NCI-H226 (cell line): ENCODE measurements at regions not wholly inside any gene's neighbourhood (a gene's known extent, or its start where the extent isn't known, plus 50 kb on each side); places are given as distances from the start of the nearest gene placed in this dataset.
"Not testable (repeated sequence)": the region's sequence is repeated elsewhere in the genome, so short reads cannot be mapped to it uniquely, and the experiment has no call there.

Source experiments
- DNase-seq: peaks from one replicate; pipeline ENCODE4 v3.0.0-alpha.2; 2015

DNA sequence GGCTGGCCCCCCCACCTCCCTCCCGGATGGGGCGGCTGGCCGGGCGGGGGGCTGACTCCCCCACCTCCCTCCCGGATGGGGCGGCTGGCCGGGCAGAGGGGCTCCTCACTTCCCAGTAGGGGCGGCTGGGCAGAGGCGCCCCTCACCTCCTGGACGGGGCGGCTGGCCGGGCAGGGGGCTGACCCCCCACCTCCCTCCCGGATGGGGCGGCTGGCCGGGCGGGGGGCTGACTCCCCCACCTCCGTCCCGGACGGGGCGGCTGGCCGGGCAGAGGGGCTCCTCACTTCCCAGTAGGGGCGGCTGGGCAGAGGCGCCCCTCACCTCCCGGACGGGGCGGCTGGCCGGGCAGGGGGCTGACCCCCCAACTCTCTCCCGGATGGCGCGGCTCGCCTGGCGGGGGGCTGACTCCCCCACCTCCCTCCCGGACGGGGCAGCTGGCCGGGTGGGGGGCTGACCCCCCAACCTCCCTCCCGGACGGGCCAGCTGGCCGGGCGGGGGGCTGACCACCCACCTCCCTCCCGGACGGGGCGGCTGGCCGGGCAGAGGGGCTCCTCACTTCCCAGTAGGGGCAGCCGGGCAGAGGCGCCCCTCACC, 194.1 kb upstream of the GRIA1 start:
- DNase-seq: not testable (repeated sequence)

DNA sequence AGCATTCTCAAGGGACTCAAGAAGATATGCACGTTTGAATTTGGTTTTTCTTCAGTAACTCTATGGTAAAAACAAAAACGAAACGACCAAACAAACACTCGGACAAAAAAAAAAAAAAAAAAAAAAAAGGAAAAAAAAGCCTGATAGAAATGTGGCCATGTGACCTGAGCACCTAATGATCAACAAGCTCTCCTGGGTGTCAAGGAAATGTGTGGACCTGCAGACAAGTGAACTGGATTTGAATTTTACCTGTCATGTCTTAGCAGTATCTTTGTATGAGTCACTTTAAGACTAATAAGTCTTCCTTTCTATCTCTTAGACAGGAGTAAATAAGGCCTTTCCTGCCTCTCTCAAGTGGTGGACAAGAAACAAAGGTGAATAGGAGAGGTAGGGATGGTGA, 190.6 kb upstream of the GRIA1 start:
- DNase-seq: no peak

DNA sequence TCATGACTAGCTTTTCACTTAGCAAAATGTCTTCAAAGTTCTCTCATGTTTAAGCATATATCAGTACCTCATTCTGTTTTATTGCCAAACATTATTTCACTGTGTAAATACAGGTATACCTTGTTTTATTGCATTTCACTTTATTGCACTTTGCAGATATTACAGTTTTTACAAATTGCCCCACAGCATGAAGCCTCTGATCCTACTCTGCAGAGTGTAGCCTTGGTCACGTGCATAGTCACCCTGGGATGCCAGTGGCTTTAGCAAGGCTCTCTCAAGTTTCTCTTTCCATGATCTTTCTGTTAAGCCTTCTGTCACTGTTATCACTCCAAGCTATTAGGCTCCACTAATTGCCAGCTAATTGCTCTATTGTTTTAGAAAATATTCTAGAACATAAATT, 182.2 kb upstream of the GRIA1 start:
- no peak for DNase-seq

- no peak for DNase-seq
Observed at GRCh38 chr5:153318556-153318955, 171.9 kb upstream of the GRIA1 start.

GRCh38 chr5:153321478-153321877, 169.0 kb upstream of the GRIA1 start:
- DNase-seq: no peak

- DNase-seq: no peak
Observed at GRCh38 chr5:153340139-153340538, 150.3 kb upstream of the GRIA1 start.

DNA sequence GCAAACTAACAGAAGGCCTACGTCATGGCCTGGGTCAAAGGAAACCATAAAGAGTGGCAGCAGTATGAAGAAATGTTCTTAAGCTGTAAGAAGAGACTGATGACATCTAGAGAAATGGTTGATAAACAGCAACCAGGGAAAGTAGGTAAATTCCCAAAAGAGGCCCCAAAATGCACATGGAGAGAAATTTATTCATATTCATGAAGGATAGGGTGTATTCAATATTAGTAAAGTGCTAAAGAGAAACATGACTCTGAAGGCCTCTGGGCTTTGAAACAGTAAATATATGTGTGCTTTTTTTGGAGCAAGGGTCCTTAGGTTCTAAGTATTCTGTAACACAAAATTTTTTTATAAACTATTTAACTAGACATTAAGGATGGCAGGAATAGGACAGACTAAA, 149.7 kb upstream of the GRIA1 start:
- DNase-seq: no peak

GRCh38 chr5:153342487-153342886, 148.0 kb upstream of the GRIA1 start:
- no peak for DNase-seq

- no peak for DNase-seq
Observed at GRCh38 chr5:153347611-153348010, 142.9 kb upstream of the GRIA1 start.

- DNase-seq: no peak
Observed at GRCh38 chr5:153350175-153350883, 140.1 kb upstream of the GRIA1 start.

DNA sequence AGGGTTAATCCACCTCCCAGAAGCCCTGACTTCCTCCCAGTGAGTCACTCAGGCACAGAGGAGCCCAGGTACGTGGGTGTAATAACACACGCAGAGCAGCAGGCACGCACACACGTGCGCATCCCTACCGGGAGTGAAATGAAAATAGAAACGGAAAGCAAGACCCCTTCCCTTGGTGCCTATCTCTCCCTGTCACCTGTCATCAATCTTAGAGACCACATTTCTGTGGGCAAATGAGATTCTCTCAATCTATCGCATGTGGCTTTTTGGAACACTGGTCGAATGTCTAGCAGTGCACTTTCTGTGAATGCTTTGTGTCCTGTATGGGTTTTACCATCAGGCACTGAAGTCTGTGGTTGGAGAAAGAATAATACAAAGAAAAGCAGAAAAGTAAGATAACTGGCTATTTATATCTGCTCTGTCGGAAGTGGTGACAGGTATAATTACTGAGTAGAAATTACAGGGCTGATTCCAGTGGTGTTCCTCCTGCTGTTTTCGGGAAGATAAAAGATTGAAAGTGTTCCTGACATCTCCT, 137.7 kb upstream of the GRIA1 start:
- peak; percentile 27 for DNase-seq

- no peak for DNase-seq
Observed at GRCh38 chr5:153357493-153358112, 132.9 kb upstream of the GRIA1 start.

- no peak for DNase-seq
Observed at GRCh38 chr5:153358315-153358976, 132.0 kb upstream of the GRIA1 start.

- DNase-seq: no peak
Observed at GRCh38 chr5:153360860-153361259, 129.6 kb upstream of the GRIA1 start.

GRCh38 chr5:153361735-153362409, 128.6 kb upstream of the GRIA1 start:
- DNase-seq: no peak

DNA sequence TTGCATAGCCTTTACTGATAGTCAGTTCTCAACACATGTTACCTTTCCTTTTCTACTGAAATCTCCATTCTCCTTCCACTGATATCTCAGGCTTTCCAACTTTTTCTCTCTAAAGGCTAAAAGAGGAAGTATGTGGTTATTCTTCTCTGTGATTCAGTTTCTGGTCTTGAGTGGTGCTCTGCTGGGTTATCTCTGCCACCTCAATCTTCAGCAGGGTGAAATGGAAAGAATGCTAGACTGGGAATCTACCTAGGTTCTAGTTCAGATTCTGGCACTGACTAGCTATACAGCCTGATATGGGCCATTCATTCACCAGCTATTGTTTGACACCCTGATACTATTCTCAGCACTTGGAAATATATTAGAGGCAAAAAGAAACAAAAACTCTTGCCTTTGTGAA, 124.9 kb upstream of the GRIA1 start:
- DNase-seq: no peak

DNA sequence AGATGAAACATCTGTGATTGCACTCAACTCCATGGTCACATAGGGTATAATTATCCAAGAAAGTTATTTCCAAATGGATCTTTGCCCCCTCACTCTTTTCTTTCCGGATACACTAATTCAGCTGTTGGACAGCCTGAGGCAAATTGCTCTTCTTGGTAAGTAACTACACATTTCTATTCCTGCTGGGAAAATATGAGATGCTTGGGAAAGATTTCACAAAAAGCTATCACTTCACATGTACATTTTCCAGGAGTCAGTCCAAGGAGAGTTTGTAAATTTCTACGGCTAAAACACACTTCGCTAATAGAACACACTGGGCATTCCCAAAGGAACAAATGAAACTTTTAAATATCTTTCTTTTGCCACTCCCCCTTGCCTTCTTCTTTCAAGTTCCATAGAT, 123.0 kb upstream of the GRIA1 start:
- DNase-seq: no peak

GRCh38 chr5:153372425-153373129, 117.9 kb upstream of the GRIA1 start:
- no peak for DNase-seq

DNA sequence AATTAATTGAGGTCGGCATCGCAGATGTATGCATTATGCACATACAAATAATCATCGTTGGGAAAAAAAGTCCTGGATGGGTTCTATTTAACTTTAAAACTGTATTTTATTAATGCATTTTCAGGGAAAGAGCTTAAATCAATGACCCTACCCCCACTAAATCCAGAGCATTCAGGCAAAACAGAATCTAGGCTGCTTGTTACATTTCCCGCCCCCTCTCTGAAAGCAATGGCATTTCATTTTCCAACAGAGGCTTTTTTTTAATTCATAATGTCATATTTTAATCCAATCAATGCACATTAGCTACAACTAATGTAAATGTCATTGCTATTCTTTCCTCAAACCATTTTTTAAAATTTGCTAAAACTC, 117.4 kb upstream of the GRIA1 start:
- no peak for DNase-seq

DNA sequence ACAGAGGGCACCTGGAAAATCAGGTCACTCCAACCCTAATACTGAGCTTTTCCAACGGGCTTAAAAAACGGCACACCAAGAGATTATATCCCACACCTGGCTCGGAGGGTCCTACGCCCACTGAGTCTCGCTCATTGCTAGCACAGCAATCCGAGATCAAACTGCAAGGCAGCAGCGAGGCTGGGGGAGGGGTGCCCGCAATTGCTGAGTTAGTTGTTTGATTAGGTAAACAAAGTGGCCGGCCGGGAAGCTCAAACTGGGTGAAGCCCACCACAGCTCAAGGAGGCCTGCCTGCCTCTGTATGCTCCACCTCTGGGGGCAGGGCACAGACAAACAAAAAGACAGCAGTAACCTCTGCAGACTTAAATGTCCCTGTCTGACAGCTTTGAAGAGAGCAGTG, 108.8 kb upstream of the GRIA1 start:
- DNase-seq: not testable (repeated sequence)

- no peak for DNase-seq
Observed at GRCh38 chr5:153390569-153390968, 99.9 kb upstream of the GRIA1 start.

DNA sequence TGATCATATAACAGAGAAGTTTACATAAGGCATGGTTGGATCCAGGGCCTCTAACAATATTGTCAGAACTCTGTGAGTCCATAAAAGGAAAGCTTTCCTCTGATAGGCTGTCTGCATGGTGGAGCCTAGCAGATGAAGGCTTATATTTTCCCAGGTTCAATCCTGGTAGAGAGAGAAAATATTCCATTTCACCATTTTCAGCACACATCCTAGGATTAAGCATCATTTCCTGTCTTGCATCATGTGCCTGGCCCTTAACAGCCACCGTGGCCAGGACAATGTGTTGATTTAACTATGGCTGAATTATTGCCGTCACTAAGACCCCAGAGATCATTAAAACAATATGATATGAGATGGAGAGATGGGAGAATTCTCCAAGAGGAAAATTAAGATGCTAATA, 90.9 kb upstream of the GRIA1 start:
- no peak for DNase-seq

DNA sequence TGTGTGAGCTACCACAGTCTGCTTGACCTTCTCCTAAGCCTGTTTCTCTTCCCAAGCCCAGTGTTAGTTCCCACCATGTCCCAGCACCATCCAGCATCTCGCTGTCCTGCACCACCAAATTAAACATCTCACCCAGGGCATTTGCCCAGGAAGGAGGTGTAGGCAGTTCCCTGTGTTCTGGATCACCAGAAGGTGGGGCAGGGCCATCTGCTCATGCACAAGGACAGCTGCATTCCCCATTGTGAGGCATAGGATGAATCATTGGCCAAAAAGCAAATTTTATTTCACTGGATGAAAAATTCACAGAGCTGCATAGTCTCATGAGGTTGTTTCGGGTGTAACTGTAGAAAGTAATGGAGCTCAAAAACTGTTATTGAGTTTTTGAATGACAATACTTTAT, 89.5 kb upstream of the GRIA1 start:
- no peak for DNase-seq
